Dermis microvascular lymphatic vessel endothelial cell (primary cell): ENCODE measurements at regions not wholly inside any gene's neighbourhood (a gene's known extent, or its start where the extent isn't known, plus 50 kb on each side); places are given as distances from the start of the nearest gene placed in this dataset.
"Not testable (repeated sequence)": the region's sequence is repeated elsewhere in the genome, so short reads cannot be mapped to it uniquely, and the experiment has no call there.

Source experiments
- DNase-seq, 2 donors: peaks; one replicate each; pipeline versions ENCODE4 v3.0.0 to v3.0.0-alpha.2; 2010; ENCODE audit warnings: low read depth in 2 of 2

- DNase-seq: no peak
Measured at GRCh38 chr14:45976001-45976400, 675.6 kb downstream of the RPL10L start.

GRCh38 chr14:45972416-45972815, 679.2 kb downstream of the RPL10L start:
- DNase-seq: no peak

- DNase-seq: no peak
Measured at GRCh38 chr14:45970621-45971020, 681.0 kb downstream of the RPL10L start.

GRCh38 chr14:45968037-45968436, 683.5 kb downstream of the RPL10L start:
- no peak for DNase-seq

- no peak for DNase-seq
Measured at GRCh38 chr14:45949479-45949878, 696.5 kb upstream of the MIS18BP1 start.

GRCh38 chr14:45947830-45948229, 694.8 kb upstream of the MIS18BP1 start:
- no peak for DNase-seq

GRCh38 chr14:45946251-45946650, 693.2 kb upstream of the MIS18BP1 start:
- DNase-seq: no peak

GRCh38 chr14:45940318-45940717, 687.3 kb upstream of the MIS18BP1 start:
- no peak for DNase-seq

GRCh38 chr14:45939572-45939971, 686.6 kb upstream of the MIS18BP1 start:
- no peak for DNase-seq

GRCh38 chr14:45919995-45920394, 667.0 kb upstream of the MIS18BP1 start:
- not testable (repeated sequence) for DNase-seq

- DNase-seq: no peak
Measured at GRCh38 chr14:45916340-45916953, 663.4 kb upstream of the MIS18BP1 start.

- DNase-seq: no peak
Measured at GRCh38 chr14:45907782-45908181, 654.8 kb upstream of the MIS18BP1 start.

GRCh38 chr14:45906257-45906656, 653.3 kb upstream of the MIS18BP1 start:
- no peak for DNase-seq

GRCh38 chr14:45905672-45906071, 652.7 kb upstream of the MIS18BP1 start:
- DNase-seq: no peak

GRCh38 chr14:45904314-45904713, 651.3 kb upstream of the MIS18BP1 start:
- DNase-seq: no peak

GRCh38 chr14:45902241-45902640, 649.2 kb upstream of the MIS18BP1 start:
- DNase-seq: no peak

GRCh38 chr14:45897439-45897838, 644.4 kb upstream of the MIS18BP1 start:
- no peak for DNase-seq

- no peak for DNase-seq
Measured at GRCh38 chr14:45893127-45893526, 640.1 kb upstream of the MIS18BP1 start.

- no peak for DNase-seq
Measured at GRCh38 chr14:45891417-45892080, 638.5 kb upstream of the MIS18BP1 start.

GRCh38 chr14:45888766-45889285, 635.8 kb upstream of the MIS18BP1 start:
- DNase-seq: not testable (repeated sequence)

- DNase-seq: no peak
Measured at GRCh38 chr14:45877981-45878380, 625.0 kb upstream of the MIS18BP1 start.

GRCh38 chr14:45868863-45869262, 615.9 kb upstream of the MIS18BP1 start:
- no peak for DNase-seq

- DNase-seq: no peak
Measured at GRCh38 chr14:45868377-45868776, 615.4 kb upstream of the MIS18BP1 start.
